ENCODE measurements at regions not wholly inside any gene's neighbourhood (a gene's known extent, or its start where the extent isn't known, plus 50 kb on each side); places are given as distances from the start of the nearest gene placed in this dataset.

DNA sequence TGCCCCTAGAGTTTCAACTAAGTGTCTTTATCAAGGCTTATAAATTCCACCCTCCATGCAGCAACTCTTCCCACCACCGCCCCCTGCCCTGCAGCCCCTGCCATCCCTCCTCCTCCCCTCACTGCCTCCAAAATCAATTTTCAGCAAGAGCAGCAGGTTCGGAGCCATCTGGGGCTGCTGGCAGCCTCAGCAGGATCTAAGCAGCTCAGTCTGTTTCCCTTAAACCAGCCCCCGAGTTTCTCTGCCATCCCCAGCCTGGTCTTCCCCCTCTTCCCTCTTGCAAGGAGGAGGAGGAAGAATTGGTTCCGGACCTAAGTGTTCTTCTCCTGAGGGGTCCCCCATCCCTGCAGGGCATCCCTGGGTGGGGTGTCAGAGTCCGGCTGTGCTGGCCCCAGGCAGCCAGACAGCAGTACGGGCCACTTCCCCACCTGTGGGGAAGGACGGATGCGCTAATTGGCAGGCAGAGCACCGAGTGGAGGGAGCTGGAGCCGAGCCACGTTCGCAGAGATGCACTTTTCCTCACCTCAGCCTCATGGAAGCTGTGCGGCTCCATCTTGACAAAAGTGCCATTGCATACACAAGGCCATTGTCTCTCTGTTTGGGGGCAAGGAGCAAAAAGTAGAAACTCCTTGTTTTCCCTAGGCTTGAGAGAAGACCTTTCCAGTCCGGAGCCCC is 189.3 kb downstream of the KCNA5 start (continued):
- TF ChIP-seq, protein P1, sequence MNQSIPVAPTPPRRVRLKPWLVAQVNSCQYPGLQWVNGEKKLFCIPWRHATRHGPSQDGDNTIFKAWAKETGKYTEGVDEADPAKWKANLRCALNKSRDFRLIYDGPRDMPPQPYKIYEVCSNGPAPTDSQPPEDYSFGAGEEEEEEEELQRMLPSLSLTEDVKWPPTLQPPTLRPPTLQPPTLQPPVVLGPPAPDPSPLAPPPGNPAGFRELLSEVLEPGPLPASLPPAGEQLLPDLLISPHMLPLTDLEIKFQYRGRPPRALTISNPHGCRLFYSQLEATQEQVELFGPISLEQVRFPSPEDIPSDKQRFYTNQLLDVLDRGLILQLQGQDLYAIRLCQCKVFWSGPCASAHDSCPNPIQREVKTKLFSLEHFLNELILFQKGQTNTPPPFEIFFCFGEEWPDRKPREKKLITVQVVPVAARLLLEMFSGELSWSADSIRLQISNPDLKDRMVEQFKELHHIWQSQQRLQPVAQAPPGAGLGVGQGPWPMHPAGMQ (IDR thresholded peaks at IDR 0.05; ENCODE audit: borderline replicate concordance) = no peak
- TF ChIP-seq, protein P2, sequence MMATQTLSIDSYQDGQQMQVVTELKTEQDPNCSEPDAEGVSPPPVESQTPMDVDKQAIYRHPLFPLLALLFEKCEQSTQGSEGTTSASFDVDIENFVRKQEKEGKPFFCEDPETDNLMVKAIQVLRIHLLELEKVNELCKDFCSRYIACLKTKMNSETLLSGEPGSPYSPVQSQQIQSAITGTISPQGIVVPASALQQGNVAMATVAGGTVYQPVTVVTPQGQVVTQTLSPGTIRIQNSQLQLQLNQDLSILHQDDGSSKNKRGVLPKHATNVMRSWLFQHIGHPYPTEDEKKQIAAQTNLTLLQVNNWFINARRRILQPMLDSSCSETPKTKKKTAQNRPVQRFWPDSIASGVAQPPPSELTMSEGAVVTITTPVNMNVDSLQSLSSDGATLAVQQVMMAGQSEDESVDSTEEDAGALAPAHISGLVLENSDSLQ (IDR thresholded peaks at IDR 0.05) = no peak
- no peak for TF ChIP-seq DPF2 (IDR thresholded peaks at IDR 0.05)
- no peak for TF ChIP-seq RAD51 (IDR thresholded peaks at IDR 0.05)
- no peak for TF ChIP-seq YBX1 (IDR thresholded peaks at IDR 0.05)

DNA sequence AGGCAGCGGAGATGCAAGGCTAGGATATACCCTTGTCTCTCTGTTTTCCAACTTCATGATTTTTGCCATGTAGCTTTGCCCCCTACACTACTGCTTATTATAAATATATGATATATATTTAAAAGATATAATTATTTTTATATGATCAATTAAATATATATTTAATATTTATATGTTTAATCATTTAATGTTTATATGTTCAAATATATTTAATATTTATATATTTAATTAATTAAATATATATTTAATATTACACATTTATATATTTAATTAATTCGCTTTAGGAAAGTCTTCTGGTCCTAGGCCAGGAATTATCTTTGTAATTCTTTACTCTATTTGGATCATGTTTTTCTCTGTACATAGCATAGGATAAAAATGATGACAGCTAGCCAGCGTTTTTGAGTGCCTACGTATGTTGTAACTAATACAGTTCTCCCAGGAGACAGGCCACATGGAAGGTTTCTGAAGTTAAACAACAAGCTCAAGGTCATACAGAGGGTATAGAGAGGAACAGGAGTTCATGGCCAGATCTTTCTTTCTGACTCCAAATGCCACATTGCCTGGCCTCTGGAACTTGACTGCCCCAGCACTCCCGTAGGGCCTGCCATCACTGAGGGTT is 192.5 kb downstream of the KCNA5 start:
- POLR2A ChIA-PET = no interaction called here
- DNase-seq (ENCODE audit: low read depth, low spot score) = no peak
- SMC1A ChIA-PET (ENCODE audit: uncharacterized antibody, unreplicated experiment) = no interaction called here
- CTCF ChIA-PET = no interaction called here
- H2AFZ ChIP-seq (ENCODE audit: control insufficient read depth, low read depth, low read length) = no peak overlapping the region
- H3K4me3 ChIP-seq = no peak overlapping the region
- H3K9ac ChIP-seq (ENCODE audit: control insufficient read depth, insufficient read depth, low read length) = no peak overlapping the region
- in situ Hi-C loops (cut with MboI) = no loop called here
- H3K4me2 ChIP-seq (ENCODE audit: control insufficient read depth, insufficient read depth) = no peak overlapping the region
- H4K20me1 ChIP-seq (ENCODE audit: control insufficient read depth, insufficient read depth) = no peaks in the 10 kb centered on the region
- H3K79me2 ChIP-seq (ENCODE audit: control insufficient read depth, insufficient read depth, low read length) = no peaks in the 10 kb centered on the region
- 47% methylated on average over 5 of the region's 5 CpGs for WGBS (ENCODE audit: insufficient coverage, insufficient replicate concordance, low lambda C conversion rate, missing lambda C conversion rate)
- no peak for FAIRE-seq
- H3K4me1 ChIP-seq (ENCODE audit: control insufficient read depth, insufficient read depth, low read length) = no peaks in the 10 kb centered on the region
- H3K9me3 ChIP-seq (replicated peaks; ENCODE audit: control insufficient read depth, insufficient read depth, low read length) = no peaks in the 10 kb centered on the region
- H3K36me3 ChIP-seq (ENCODE audit: control insufficient read depth in 2 of 2, insufficient read depth in 2 of 2, low read length in 1 of 2) = no peaks in the 10 kb centered on the region
- intact Hi-C loops (cut with micrococcal nuclease; ENCODE audit: unreplicated experiment) = no loop called here
- RAD21 ChIA-PET (ENCODE audit: unreplicated experiment) = no interaction called here
- no TSS peak for BruUV-seq (replicated peaks)
- no peak overlapping the region for H3K27ac ChIP-seq (ENCODE audit: control insufficient read depth, insufficient read depth)
- H3K27me3 ChIP-seq (replicated peaks in 1 of 2; ENCODE audit: control insufficient read depth in 2 of 2, insufficient read depth in 2 of 2, low read length in 1 of 2) = peaks cover 2 to 5% of the 10 kb centered on the region in 2 experiments; a peak in 3 of 4 replicates
- ATAC-seq = no peak
- TF ChIP-seq GATAD2B (conservative IDR thresholded peaks at IDR 0.05; ENCODE audit: low read depth) (no peak), NFXL1 (IDR thresholded peaks at IDR 0.05; ENCODE audit: borderline replicate concordance) (no peak), FOXK2 (IDR thresholded peaks at IDR 0.05) (no peak), IRF4 (IDR thresholded peaks at IDR 0.05; ENCODE audit: low read depth, low read length) (no peak), CEBPB (IDR thresholded peaks at IDR 0.05; ENCODE audit: borderline replicate concordance in 1 of 2, low read depth in 2 of 2, low read length in 2 of 2) (no peak), SUPT20H (IDR thresholded peaks at IDR 0.05; ENCODE audit: borderline replicate concordance, control insufficient read depth, low read depth, low read length) (no peak), MYB (IDR thresholded peaks at IDR 0.05; ENCODE audit: borderline replicate concordance, low read depth, low read length) (no peak), ASH2L (IDR thresholded peaks at IDR 0.05; ENCODE audit: borderline replicate concordance, low read depth) (no peak), SIX5 (IDR thresholded peaks at IDR 0.05; ENCODE audit: low read depth, low read length, severe bottlenecking) (no peak), TCF12 (IDR thresholded peaks at IDR 0.05; ENCODE audit: low read depth, low read length) (no peak)
- TF ChIP-seq, protein P3, sequence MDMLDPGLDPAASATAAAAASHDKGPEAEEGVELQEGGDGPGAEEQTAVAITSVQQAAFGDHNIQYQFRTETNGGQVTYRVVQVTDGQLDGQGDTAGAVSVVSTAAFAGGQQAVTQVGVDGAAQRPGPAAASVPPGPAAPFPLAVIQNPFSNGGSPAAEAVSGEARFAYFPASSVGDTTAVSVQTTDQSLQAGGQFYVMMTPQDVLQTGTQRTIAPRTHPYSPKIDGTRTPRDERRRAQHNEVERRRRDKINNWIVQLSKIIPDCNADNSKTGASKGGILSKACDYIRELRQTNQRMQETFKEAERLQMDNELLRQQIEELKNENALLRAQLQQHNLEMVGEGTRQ (IDR thresholded peaks at IDR 0.05; ENCODE audit: borderline replicate concordance, low read depth, low read length) = no peak
- TF ChIP-seq, protein P4, sequence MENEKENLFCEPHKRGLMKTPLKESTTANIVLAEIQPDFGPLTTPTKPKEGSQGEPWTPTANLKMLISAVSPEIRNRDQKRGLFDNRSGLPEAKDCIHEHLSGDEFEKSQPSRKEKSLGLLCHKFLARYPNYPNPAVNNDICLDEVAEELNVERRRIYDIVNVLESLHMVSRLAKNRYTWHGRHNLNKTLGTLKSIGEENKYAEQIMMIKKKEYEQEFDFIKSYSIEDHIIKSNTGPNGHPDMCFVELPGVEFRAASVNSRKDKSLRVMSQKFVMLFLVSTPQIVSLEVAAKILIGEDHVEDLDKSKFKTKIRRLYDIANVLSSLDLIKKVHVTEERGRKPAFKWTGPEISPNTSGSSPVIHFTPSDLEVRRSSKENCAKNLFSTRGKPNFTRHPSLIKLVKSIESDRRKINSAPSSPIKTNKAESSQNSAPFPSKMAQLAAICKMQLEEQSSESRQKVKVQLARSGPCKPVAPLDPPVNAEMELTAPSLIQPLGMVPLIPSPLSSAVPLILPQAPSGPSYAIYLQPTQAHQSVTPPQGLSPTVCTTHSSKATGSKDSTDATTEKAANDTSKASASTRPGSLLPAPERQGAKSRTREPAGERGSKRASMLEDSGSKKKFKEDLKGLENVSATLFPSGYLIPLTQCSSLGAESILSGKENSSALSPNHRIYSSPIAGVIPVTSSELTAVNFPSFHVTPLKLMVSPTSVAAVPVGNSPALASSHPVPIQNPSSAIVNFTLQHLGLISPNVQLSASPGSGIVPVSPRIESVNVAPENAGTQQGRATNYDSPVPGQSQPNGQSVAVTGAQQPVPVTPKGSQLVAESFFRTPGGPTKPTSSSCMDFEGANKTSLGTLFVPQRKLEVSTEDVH (IDR thresholded peaks at IDR 0.05; ENCODE audit: low read depth, partially characterized antibody) = no peak

Measured in GM12878 (cell line).